H9 (cell line): ENCODE measurements at regions not wholly inside any gene's neighbourhood (a gene's known extent, or its start where the extent isn't known, plus 50 kb on each side); places are given as distances from the start of the nearest gene placed in this dataset.

Experiments used
- DNase-seq: peaks from one replicate; pipeline ENCODE4 v3.0.0-alpha.2; 2017
- H2AFZ ChIP-seq: one replicate; pipeline ENCODE4 v1.6.1; 2013; ENCODE audit warnings: mild to moderate bottlenecking, low read length, control low read depth, moderate library complexity
- H2AK5ac ChIP-seq: 2 replicates; pipeline ENCODE4 v1.6.1; 2013; ENCODE audit warnings: low read length, control low read depth, mixed read lengths; ENCODE audit not compliant: insufficient read length
- H2BK120ac ChIP-seq: one replicate; pipeline ENCODE4 v1.6.1; 2013; ENCODE audit warnings: low read depth, mild to moderate bottlenecking, low read length, control low read depth, inconsistent platforms; ENCODE audit not compliant: poor library complexity, severe bottlenecking
- H2BK12ac ChIP-seq: 2 replicates; pipeline ENCODE4 v1.6.1; 2013; ENCODE audit warnings: low read length, control low read depth, mixed read lengths, low read depth; ENCODE audit not compliant: insufficient read length
- H2BK15ac ChIP-seq: 2 replicates; pipeline ENCODE4 v1.6.1; 2013; ENCODE audit warnings: low read depth, low read length, control low read depth
- H2BK20ac ChIP-seq: one replicate; pipeline ENCODE4 v1.6.1; 2013; ENCODE audit warnings: low read depth, mild to moderate bottlenecking, low read length, control low read depth, inconsistent platforms; ENCODE audit not compliant: poor library complexity, severe bottlenecking
- H2BK5ac ChIP-seq: 2 replicates; pipeline ENCODE4 v1.6.1; 2013; ENCODE audit warnings: low read length, control low read depth, mixed read lengths; ENCODE audit not compliant: insufficient read length
- H3K14ac ChIP-seq: 2 replicates; pipeline ENCODE4 v1.6.1; 2013; ENCODE audit warnings: low read length, control low read depth; ENCODE audit not compliant: insufficient read depth
- H3K18ac ChIP-seq: 2 replicates; pipeline ENCODE4 v1.6.1; 2013; ENCODE audit warnings: low read depth, mild to moderate bottlenecking, mixed read lengths, low read length, control low read depth; ENCODE audit not compliant: insufficient read length
- H3K23ac ChIP-seq: 2 replicates; pipeline ENCODE4 v1.6.1; 2013; ENCODE audit warnings: low read length, control low read depth, mixed read lengths, low read depth; ENCODE audit not compliant: insufficient read length
- H3K23me2 ChIP-seq: 2 replicates; pipeline ENCODE4 v1.6.1; 2013; ENCODE audit warnings: low read depth, mild to moderate bottlenecking, mixed read lengths, low read length, control low read depth; ENCODE audit not compliant: insufficient read length, poor library complexity, severe bottlenecking
- H3K27ac ChIP-seq: 2 replicates; pipeline ENCODE4 v1.5.1; 2013; ENCODE audit warnings: low read length, control low read depth, mixed read lengths, low read depth; ENCODE audit not compliant: insufficient read length
- H3K27me3 ChIP-seq: 2 replicates; pipeline ENCODE4 v1.6.1; 2013; ENCODE audit warnings: low read length, control low read depth, inconsistent platforms; ENCODE audit not compliant: insufficient read depth
- H3K4ac ChIP-seq: 2 replicates; pipeline ENCODE4 v1.6.1; 2013; ENCODE audit warnings: low read depth, mild to moderate bottlenecking, control low read depth, inconsistent platforms, low read length, moderate library complexity
- H3K4me1 ChIP-seq: 2 replicates; pipeline ENCODE4 v1.6.1; 2013; ENCODE audit warnings: low read length, control low read depth, inconsistent platforms; ENCODE audit not compliant: insufficient read depth
- H3K4me2 ChIP-seq: 2 replicates; pipeline ENCODE4 v1.6.1; 2013; ENCODE audit warnings: low read length, control low read depth, mixed read lengths; ENCODE audit not compliant: insufficient read length, insufficient read depth
- H3K56ac ChIP-seq: 2 replicates; pipeline ENCODE4 v1.6.1; 2013; ENCODE audit warnings: low read depth, mild to moderate bottlenecking, mixed read lengths, low read length, control low read depth; ENCODE audit not compliant: insufficient read length
- H3K79me1 ChIP-seq: 2 replicates; pipeline ENCODE4 v1.6.1; 2013; ENCODE audit warnings: low read depth, mild to moderate bottlenecking, moderate library complexity, low read length, control low read depth, inconsistent platforms; ENCODE audit not compliant: insufficient read depth, poor library complexity, severe bottlenecking
- H3K79me2 ChIP-seq: 2 replicates; pipeline ENCODE4 v1.6.1; 2013; ENCODE audit warnings: low read length, control low read depth, inconsistent platforms; ENCODE audit not compliant: insufficient read depth
- H3K9ac ChIP-seq: 2 replicates; pipeline ENCODE4 v1.6.1; 2013; ENCODE audit warnings: low read length, control low read depth, mixed read lengths; ENCODE audit not compliant: insufficient read length; ENCODE audit errors: extremely low read depth
- H3K9me3 ChIP-seq: one replicate; pipeline ENCODE4 v1.6.1; 2013; ENCODE audit warnings: low read depth, low read length, inconsistent platforms; ENCODE audit not compliant: control insufficient read depth
- H3T11ph ChIP-seq: one replicate; pipeline ENCODE4 v1.6.1; 2013; ENCODE audit warnings: mild to moderate bottlenecking, low read length, control low read depth, inconsistent platforms
- H4K20me1 ChIP-seq: one replicate; pipeline ENCODE4 v1.6.1; 2013; ENCODE audit not compliant: control insufficient read depth, insufficient read length, insufficient read depth
- H4K5ac ChIP-seq: 2 replicates; pipeline ENCODE4 v1.6.1; 2013; ENCODE audit warnings: low read depth, mild to moderate bottlenecking, mixed read lengths, low read length, control low read depth; ENCODE audit not compliant: insufficient read length
- H4K8ac ChIP-seq: replicated peaks from 2 replicates; pipeline ENCODE4 v1.6.1; 2013; ENCODE audit warnings: low read length, control low read depth, mixed read lengths, low read depth; ENCODE audit not compliant: insufficient read length
- H4K91ac ChIP-seq: 2 replicates; pipeline ENCODE4 v1.6.1; 2013; ENCODE audit warnings: low read depth, mild to moderate bottlenecking, moderate library complexity, mixed read lengths, low read length, control low read depth; ENCODE audit not compliant: insufficient read length
- H3K27ac Mint-ChIP-seq, 3 experiments: 2 replicates in 2 of 3; 3 replicates in 1 of 3; pipeline ENCODE4 v1.8.0; 2020 to 2021; ENCODE audit warnings: mixed read lengths in 3 of 3, mild to moderate bottlenecking in 1 of 3, moderate library complexity in 1 of 3
- H3K27me3 Mint-ChIP-seq: 2 replicates; pipeline ENCODE4 v1.8.0; 2021; ENCODE audit warnings: low read depth, mild to moderate bottlenecking, moderate library complexity, mixed read lengths
- H3K36me3 Mint-ChIP-seq, 3 experiments: 2 replicates in 2 of 3; 3 replicates in 1 of 3; pipeline ENCODE4 v1.8.0; 2020 to 2021; ENCODE audit warnings: low read depth in 3 of 3, mixed read lengths in 3 of 3; ENCODE audit not compliant: insufficient read depth in 1 of 3
- H3K4me1 Mint-ChIP-seq, 2 experiments: 2 replicates each; pipeline ENCODE4 v1.8.0; 2020; ENCODE audit warnings: mixed read lengths in 2 of 2
- H3K4me3 Mint-ChIP-seq, 2 experiments: 2 replicates in 1 of 2; 3 replicates in 1 of 2; pipeline ENCODE4 v1.8.0; 2020 to 2021; ENCODE audit warnings: mild to moderate bottlenecking in 2 of 2, mixed read lengths in 2 of 2, moderate library complexity in 1 of 2
- H3K9me3 Mint-ChIP-seq, 2 experiments: 2 replicates in 1 of 2; 3 replicates in 1 of 2; pipeline ENCODE4 v1.8.0; 2020; ENCODE audit warnings: mild to moderate bottlenecking in 2 of 2, mixed read lengths in 2 of 2, moderate library complexity in 1 of 2
- CTCF ChIP-seq: fragments of 200-600 bp; sonication (generic); conservative IDR thresholded peaks from 3 replicates; pipeline ENCODE4 v1.8.0; 2021; ENCODE audit warnings: antibody characterized with exemption, mild to moderate bottlenecking
- WGBS: extraction: QIAGEN DNeasy Blood & Tissue Kit; methylation state at CpG from one replicate; pipeline ENCODE4 v1.1.7; 2013; ENCODE audit warnings: missing lambda C conversion rate, low lambda C conversion rate, mixed read lengths; ENCODE audit not compliant: insufficient read length; ENCODE audit errors: extremely low coverage; 5-methylcytosine and 5-hydroxymethylcytosine counted together

GRCh38 chr1:188277771-188278170, 1449.0 kb downstream of the PLA2G4A start:
- H4K91ac ChIP-seq = no peak overlapping the region
- Mint-ChIP-seq H3K4me3 (no peak overlapping the region), H3K36me3 (no peaks in the 10 kb centered on the region; a peak in 1 of 7 replicates), H3K4me1 (no peaks in the 10 kb centered on the region), H3K27ac (no peak overlapping the region), H3K9me3 (no peaks in the 10 kb centered on the region; a peak in 1 of 5 replicates), H3K27me3 (no peaks in the 10 kb centered on the region)
- H3K4me1 ChIP-seq = no peaks in the 10 kb centered on the region
- H4K20me1 ChIP-seq = no peaks in the 10 kb centered on the region
- H3K23ac ChIP-seq = no peak overlapping the region
- TF ChIP-seq CTCF = no peak
- no peak overlapping the region for H2AFZ ChIP-seq
- H4K8ac ChIP-seq = no peak overlapping the region
- H3K79me1 ChIP-seq = no peaks in the 10 kb centered on the region
- no peaks in the 10 kb centered on the region for H3K9me3 ChIP-seq
- H3K4ac ChIP-seq = no peak overlapping the region
- no peaks in the 10 kb centered on the region for H3K23me2 ChIP-seq
- no peak overlapping the region for H3T11ph ChIP-seq
- no peak overlapping the region for H3K9ac ChIP-seq
- WGBS = no CpG with 5 or more reads among the region's 1 CpG
- no peak overlapping the region for H2BK20ac ChIP-seq
- H3K27me3 ChIP-seq = no peaks in the 10 kb centered on the region
- no peak overlapping the region for H3K18ac ChIP-seq
- no peak overlapping the region for H3K27ac ChIP-seq
- no peak overlapping the region for H2BK5ac ChIP-seq
- no peak for DNase-seq
- no peak overlapping the region for H4K5ac ChIP-seq
- H2BK120ac ChIP-seq = no peak overlapping the region
- no peak overlapping the region for H3K4me2 ChIP-seq
- H3K79me2 ChIP-seq = no peaks in the 10 kb centered on the region
- no peak overlapping the region for H2BK15ac ChIP-seq
- no peak overlapping the region for H2BK12ac ChIP-seq
- H2AK5ac ChIP-seq = no peak overlapping the region
- no peak overlapping the region for H3K56ac ChIP-seq
- no peak overlapping the region for H3K14ac ChIP-seq
